Chondrocyte (in vitro differentiated cells): ENCODE measurements at regions not wholly inside any gene's neighbourhood (a gene's known extent, or its start where the extent isn't known, plus 50 kb on each side); places are given as distances from the start of the nearest gene placed in this dataset.

ENCODE experiments used
- DNase-seq: peaks from one replicate; pipeline ENCODE4 v3.0.0; 2021; ENCODE audit warnings: mixed read lengths, low spot score
- H3K27ac Mint-ChIP-seq: one replicate; pipeline ENCODE4 v1.8.0; 2021; ENCODE audit warnings: mild to moderate bottlenecking, moderate library complexity, mixed read lengths; ENCODE audit not compliant: unreplicated experiment
- H3K27me3 Mint-ChIP-seq: 2 replicates; pipeline ENCODE4 v1.8.0; 2021; ENCODE audit warnings: low read depth, mixed read lengths
- H3K36me3 Mint-ChIP-seq: 2 replicates; pipeline ENCODE4 v1.8.0; 2021; ENCODE audit warnings: low read depth, mixed read lengths
- H3K4me1 Mint-ChIP-seq: 2 replicates; pipeline ENCODE4 v1.8.0; 2021; ENCODE audit warnings: low read depth, mild to moderate bottlenecking, mixed read lengths
- H3K4me3 Mint-ChIP-seq: one replicate; pipeline ENCODE4 v1.8.0; 2021; ENCODE audit warnings: mild to moderate bottlenecking, moderate library complexity, mixed read lengths; ENCODE audit not compliant: unreplicated experiment
- H3K9me3 Mint-ChIP-seq: 2 replicates; pipeline ENCODE4 v1.8.0; 2021; ENCODE audit warnings: low read depth, mixed read lengths
- TF ChIP-seq, protein P1 (sequence below): fragments of 200-600 bp; sonication (generic); IDR thresholded peaks from 2 replicates; pipeline ENCODE4 v1.5.0; 2021; ENCODE audit warnings: antibody characterized with exemption, mild to moderate bottlenecking, moderate library complexity

DNA sequence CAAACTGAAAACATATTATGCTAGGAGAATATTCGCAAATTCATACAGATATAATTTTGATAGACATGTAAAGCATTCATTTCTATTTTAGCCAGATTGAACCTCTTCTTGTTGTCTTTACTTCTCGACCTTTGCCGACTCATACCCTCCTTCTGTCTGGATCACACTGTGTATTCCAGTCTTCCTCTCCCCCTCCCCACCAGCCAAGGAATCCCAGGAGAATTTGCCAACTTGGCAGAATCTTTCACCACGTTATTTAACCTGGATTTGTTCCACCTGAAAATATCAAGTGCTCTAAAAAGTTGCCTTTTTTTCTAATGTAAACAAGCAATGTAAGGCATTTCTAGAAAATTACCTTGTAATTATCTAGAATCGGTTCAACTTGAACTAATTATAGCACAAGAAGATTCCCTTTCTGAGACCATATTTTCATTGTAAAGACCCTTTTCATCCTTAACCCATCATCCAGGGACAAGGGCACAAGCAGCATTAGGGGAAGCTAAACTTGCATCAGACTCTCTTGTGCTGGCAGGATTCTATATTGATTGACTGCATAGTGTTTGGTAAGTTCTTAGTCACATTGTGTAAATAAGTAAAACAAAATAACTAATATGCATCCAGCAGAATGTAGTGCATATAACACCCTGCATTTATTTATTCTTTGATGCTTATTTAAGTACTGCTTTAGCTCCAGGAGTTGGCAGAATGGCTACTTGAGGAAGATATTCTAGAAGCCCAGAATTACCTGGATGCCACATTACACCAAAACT lies 1328.7 kb upstream of the NXPH2 start:
- peaks cover 3% of the 10 kb centered on the region for H3K27me3 Mint-ChIP-seq
- H3K36me3 Mint-ChIP-seq: no peaks in the 10 kb centered on the region
- H3K27ac Mint-ChIP-seq: no peak overlapping the region
- H3K4me3 Mint-ChIP-seq: no peak overlapping the region
- DNase-seq: no peak
- peaks cover 4% of the 10 kb centered on the region for H3K4me1 Mint-ChIP-seq
- H3K9me3 Mint-ChIP-seq: peaks cover 5% of the 10 kb centered on the region
- TF ChIP-seq, protein P1, sequence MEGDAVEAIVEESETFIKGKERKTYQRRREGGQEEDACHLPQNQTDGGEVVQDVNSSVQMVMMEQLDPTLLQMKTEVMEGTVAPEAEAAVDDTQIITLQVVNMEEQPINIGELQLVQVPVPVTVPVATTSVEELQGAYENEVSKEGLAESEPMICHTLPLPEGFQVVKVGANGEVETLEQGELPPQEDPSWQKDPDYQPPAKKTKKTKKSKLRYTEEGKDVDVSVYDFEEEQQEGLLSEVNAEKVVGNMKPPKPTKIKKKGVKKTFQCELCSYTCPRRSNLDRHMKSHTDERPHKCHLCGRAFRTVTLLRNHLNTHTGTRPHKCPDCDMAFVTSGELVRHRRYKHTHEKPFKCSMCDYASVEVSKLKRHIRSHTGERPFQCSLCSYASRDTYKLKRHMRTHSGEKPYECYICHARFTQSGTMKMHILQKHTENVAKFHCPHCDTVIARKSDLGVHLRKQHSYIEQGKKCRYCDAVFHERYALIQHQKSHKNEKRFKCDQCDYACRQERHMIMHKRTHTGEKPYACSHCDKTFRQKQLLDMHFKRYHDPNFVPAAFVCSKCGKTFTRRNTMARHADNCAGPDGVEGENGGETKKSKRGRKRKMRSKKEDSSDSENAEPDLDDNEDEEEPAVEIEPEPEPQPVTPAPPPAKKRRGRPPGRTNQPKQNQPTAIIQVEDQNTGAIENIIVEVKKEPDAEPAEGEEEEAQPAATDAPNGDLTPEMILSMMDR: no peak

DNA sequence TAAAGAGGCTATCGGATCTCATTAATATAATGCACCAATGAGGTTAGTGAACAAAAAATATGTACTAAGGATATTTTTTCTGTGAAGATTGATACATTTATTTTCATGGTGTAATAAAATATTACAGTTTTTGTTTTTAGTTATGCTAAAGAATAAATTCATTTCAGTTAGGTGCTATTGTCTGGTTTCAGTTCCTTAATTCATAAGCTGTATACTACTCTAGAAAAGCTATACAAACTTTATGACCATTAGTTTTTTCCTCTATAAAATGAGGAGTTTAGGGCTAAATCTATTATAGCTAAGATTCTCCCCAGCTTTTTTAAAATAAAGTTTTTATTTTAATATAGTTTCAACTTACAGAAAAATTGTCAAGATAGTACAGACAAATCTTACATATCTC lies 1311.7 kb upstream of the NXPH2 start:
- Mint-ChIP-seq H3K36me3 (no peaks in the 10 kb centered on the region), H3K4me3 (no peak overlapping the region), H3K27me3 (peaks cover 15% of the 10 kb centered on the region), H3K27ac (no peak overlapping the region), H3K9me3 (no peaks in the 10 kb centered on the region), H3K4me1 (no peaks in the 10 kb centered on the region)
- TF ChIP-seq, protein P1: no peak
- no peak for DNase-seq

DNA sequence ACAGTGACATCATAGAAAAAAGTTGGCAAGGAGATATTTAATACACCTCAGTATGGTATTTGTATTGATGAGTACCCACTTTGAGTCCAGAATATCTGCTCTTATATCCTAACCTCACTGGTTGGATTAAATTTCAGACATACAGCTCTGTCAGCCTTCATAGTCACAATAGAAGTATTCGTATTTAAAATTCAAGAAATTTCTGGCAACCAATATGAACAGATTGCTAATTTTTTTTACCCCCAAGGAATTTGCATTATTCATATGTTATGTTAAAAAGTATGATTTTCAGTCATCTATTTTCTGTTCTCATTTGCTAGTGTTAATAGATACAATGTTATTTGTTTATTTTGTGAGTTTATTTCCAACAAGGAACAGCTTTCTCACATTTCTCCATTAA lies 1306.8 kb upstream of the NXPH2 start:
- Mint-ChIP-seq H3K9me3 (no peaks in the 10 kb centered on the region), H3K27ac (no peak overlapping the region), H3K4me1 (no peaks in the 10 kb centered on the region), H3K4me3 (no peak overlapping the region), H3K36me3 (no peaks in the 10 kb centered on the region), H3K27me3 (peaks cover 16% of the 10 kb centered on the region)
- DNase-seq: no peak
- TF ChIP-seq, protein P1: no peak

DNA sequence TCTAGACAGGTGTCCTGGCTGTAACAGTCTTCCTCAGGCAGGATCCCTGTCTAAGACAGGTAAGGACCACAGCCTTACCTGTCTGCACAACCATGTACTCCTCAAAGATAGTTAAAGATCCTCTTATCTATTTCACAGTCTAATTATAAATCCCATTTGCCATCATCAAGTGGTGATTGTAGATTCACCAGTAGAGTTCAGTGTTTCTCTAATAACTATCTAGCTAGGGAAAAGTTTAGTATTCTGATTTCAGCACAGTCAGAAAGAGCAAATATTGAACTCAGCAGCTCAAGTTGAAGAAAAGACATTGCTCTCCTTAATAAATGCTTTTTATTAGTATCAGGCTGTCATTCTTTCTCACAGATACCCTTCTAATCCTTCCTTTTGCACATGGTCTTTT lies 1305.5 kb upstream of the NXPH2 start:
- Mint-ChIP-seq H3K4me1 (no peaks in the 10 kb centered on the region), H3K4me3 (no peak overlapping the region), H3K27ac (no peak overlapping the region), H3K9me3 (no peaks in the 10 kb centered on the region), H3K27me3 (peaks cover 16% of the 10 kb centered on the region), H3K36me3 (no peaks in the 10 kb centered on the region)
- no peak for DNase-seq
- TF ChIP-seq, protein P1: peak; percentile 78

DNA sequence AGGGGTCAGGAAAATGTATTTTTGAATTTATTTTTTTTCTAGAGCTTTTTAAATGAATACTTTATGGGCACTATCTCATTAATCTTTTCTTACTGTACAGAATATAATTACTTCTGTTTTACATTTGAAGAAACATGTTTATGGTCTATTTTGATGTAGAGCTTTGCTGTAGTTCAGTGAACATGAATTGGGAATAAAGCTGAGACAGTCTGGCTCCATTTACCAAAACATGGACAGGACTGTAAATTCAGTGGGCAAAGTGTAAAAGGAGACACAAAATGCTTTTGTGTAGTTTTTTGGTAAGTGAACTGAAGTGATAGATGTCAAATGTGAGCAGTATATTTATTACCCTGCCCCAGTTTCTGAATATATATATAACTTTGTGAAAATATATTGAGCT lies 1298.8 kb upstream of the NXPH2 start:
- Mint-ChIP-seq H3K36me3 (no peaks in the 10 kb centered on the region), H3K27ac (no peak overlapping the region), H3K27me3 (peaks cover 5% of the 10 kb centered on the region), H3K4me1 (no peaks in the 10 kb centered on the region), H3K4me3 (no peak overlapping the region), H3K9me3 (peaks cover 2% of the 10 kb centered on the region)
- TF ChIP-seq, protein P1: no peak
- DNase-seq: no peak
